ENCODE measurements at regions not wholly inside any gene's neighbourhood (a gene's known extent, or its start where the extent isn't known, plus 50 kb on each side); places are given as distances from the start of the nearest gene placed in this dataset.
"Not testable (repeated sequence)": the region's sequence is repeated elsewhere in the genome, so short reads cannot be mapped to it uniquely, and the experiment has no call there.

DNA sequence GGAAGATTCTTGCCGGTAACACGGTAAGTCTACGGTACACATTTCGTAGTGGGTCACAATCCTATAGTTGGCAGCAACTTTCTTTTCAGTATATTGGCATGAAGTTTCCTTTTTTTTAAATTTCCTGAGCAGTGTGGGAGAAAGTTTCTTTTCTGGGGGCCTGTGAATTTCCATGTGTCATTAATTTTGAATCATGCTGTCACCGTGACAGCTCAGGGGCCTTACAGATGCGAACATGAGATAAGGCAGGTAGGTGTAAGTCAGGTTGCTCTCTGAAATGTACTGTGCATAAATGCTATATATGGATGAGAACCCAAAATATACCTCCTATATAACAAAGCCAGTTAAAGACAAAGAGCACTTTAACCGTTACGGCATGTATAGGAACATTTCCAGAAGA, 65.4 kb upstream of the SEM1 start:
- WGBS, 5 donors: 83 to 90% (median 88%) methylated on average over 8 of the region's 8 CpGs

DNA sequence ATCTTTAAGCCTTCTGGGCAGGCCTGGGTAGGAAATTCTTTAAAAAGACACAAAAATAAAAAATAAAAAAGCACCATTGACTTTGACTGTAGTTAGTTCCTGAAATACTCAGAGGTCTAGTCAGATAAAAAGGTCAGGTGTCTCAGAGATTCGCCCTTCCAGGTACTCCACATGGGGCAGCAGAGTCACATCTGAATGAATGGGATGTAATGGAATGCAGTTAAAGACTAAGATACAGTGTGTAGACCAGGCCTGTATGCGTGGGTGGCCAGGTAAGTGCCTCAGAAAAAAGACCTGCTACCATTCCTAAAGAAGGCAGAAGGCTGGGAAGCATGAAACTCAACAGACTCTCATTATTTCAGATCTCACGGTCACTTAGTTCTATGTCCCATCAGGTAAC, 68.6 kb upstream of the SEM1 start:
- Histone ChIP-seq H3K27me3 (peaks cover 0 to 4% (median 0%) of the 10 kb centered on the region in 3 donors), H3K9me3 (no peaks in the 10 kb centered on the region), H3K4me1 (no peaks in the 10 kb centered on the region), H3K36me3 (no peaks in the 10 kb centered on the region), H3K27ac (no peak overlapping the region), H3K4me3 (no peak overlapping the region)
- TF ChIP-seq POLR2A (IDR thresholded peaks at IDR 0.05) (no peak), POLR2AphosphoS5 (IDR thresholded peaks at IDR 0.05) (no peak), EP300 (IDR thresholded peaks at IDR 0.05) (no peak)
- TF ChIP-seq, protein P1, sequence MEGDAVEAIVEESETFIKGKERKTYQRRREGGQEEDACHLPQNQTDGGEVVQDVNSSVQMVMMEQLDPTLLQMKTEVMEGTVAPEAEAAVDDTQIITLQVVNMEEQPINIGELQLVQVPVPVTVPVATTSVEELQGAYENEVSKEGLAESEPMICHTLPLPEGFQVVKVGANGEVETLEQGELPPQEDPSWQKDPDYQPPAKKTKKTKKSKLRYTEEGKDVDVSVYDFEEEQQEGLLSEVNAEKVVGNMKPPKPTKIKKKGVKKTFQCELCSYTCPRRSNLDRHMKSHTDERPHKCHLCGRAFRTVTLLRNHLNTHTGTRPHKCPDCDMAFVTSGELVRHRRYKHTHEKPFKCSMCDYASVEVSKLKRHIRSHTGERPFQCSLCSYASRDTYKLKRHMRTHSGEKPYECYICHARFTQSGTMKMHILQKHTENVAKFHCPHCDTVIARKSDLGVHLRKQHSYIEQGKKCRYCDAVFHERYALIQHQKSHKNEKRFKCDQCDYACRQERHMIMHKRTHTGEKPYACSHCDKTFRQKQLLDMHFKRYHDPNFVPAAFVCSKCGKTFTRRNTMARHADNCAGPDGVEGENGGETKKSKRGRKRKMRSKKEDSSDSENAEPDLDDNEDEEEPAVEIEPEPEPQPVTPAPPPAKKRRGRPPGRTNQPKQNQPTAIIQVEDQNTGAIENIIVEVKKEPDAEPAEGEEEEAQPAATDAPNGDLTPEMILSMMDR (IDR thresholded peaks at IDR 0.05): no peak
- 59 to 68% (median 61%) methylated on average over 3 of the region's 3 CpGs for WGBS, 5 donors
- intact Hi-C loops (cut with DNase I; ENCODE audit: low total_unique reads): no loop called here
- no peak for DNase-seq

More for the DNA sequence above, 65.4 kb upstream of the SEM1 start:
- no peaks in the 10 kb centered on the region for H3K9me3 ChIP-seq
- DNase-seq: no peak
- H3K27ac ChIP-seq: no peak overlapping the region
- no peak for TF ChIP-seq POLR2A (IDR thresholded peaks at IDR 0.05)
- no peak for TF ChIP-seq POLR2AphosphoS5 (IDR thresholded peaks at IDR 0.05)
- no peak for TF ChIP-seq EP300 (IDR thresholded peaks at IDR 0.05)
- TF ChIP-seq, protein P1 (IDR thresholded peaks at IDR 0.05): no peak
- no peak overlapping the region for H3K4me3 ChIP-seq
- no peaks in the 10 kb centered on the region for H3K36me3 ChIP-seq
- H3K4me1 ChIP-seq: no peaks in the 10 kb centered on the region
- peaks cover 0 to 4% (median 0%) of the 10 kb centered on the region in 3 donors for H3K27me3 ChIP-seq
- intact Hi-C loops (cut with DNase I; ENCODE audit: low total_unique reads): no loop called here

DNA sequence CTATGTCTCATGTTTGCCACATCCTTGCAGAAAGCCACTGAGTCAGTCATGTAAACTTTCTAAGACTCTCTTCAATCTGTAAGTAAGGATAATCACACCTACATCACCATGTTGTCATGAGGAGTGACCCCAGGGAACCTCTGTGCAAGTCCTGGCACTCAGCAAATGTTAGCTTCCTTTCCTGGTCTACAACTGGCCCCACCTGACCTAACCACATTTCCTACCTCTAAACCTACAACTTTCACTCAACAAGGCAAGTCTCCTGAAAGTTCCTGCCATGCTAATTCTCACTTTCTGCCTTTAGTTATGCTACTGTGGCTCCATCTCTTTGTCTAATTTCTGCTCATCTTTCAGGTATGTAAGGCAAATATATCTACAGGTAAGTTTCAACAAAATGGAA, 72.3 kb upstream of the SEM1 start:
- no peaks in the 10 kb centered on the region for H3K36me3 ChIP-seq
- no peaks in the 10 kb centered on the region for H3K9me3 ChIP-seq
- peaks cover 0 to under 1% (median 0%) of the 10 kb centered on the region in 3 donors for H3K27me3 ChIP-seq
- no peak for DNase-seq
- H3K4me3 ChIP-seq: no peak overlapping the region
- no peaks in the 10 kb centered on the region for H3K4me1 ChIP-seq
- H3K27ac ChIP-seq: no peak overlapping the region
- intact Hi-C loops (cut with DNase I; ENCODE audit: low total_unique reads): no loop called here
- no peak for TF ChIP-seq POLR2A (IDR thresholded peaks at IDR 0.05)
- no peak for TF ChIP-seq POLR2AphosphoS5 (IDR thresholded peaks at IDR 0.05)
- TF ChIP-seq, protein P1 (IDR thresholded peaks at IDR 0.05): no peak
- TF ChIP-seq EP300 (IDR thresholded peaks at IDR 0.05): no peak

DNA sequence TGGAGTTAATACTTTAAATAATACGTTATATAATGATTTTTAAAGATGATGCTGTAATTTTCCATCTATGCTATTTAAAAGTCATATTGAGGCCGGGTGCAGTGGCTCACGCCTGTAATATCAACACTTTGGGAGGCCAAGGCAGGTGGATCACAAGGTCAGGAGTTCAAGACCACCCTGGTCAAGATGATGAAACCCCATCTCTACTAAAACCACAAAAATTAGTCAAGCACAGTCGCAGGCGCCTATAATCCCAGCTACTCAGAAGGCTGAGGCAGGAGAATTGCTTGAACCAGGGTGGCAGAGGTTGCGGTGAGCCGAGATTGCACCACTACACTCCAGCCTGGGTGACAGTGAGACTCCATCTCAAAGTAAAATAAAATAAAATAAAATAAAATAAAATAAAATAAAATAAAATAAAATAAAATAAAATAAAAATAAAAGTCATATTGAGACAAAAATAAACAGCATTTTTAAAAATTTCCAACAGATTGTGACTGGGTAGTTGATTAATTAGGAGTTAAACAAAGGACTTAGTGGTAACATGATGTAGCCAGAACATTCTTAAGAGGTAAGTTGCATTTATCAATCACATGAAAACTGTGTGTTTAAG, 73.1 kb upstream of the SEM1 start:
- DNase-seq; H3K36me3 ChIP-seq; H3K27ac ChIP-seq; H3K9me3 ChIP-seq; H3K4me1 ChIP-seq; intact Hi-C loops (cut with DNase I; ENCODE audit: low total_unique reads); H3K27me3 ChIP-seq; H3K4me3 ChIP-seq: not testable (repeated sequence)
- 71 to 83% (median 76%) methylated on average over 7 of the region's 7 CpGs for WGBS, 5 donors

DNA sequence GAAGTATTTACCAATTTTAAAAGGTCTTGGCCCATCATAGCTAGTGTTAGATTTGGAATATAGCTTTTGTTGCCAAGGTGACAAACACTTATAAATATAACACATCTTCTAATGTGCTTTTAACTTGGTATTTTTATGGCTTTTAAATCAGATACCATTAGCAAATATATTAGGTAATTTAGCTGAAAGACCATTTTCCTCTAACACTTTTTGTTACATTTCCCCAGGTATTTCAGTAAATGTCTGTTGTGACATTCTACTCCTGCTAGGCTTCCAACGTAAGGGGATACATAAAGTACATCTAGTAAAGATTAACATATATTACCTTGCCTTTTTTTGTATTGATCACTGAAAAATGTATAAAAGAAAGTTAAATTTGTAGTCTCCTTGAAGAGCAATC, 75.0 kb upstream of the SEM1 start:
- Histone ChIP-seq H3K27me3 (no peaks in the 10 kb centered on the region), H3K4me3 (no peak overlapping the region), H3K27ac (no peak overlapping the region), H3K36me3 (no peaks in the 10 kb centered on the region), H3K4me1 (no peaks in the 10 kb centered on the region), H3K9me3 (no peaks in the 10 kb centered on the region)
- intact Hi-C loops (cut with DNase I; ENCODE audit: low total_unique reads): no loop called here
- 72 to 79% (median 76%) methylated on average over 1 of the region's 1 CpG for WGBS, 5 donors
- TF ChIP-seq POLR2AphosphoS5 (IDR thresholded peaks at IDR 0.05) (no peak), EP300 (IDR thresholded peaks at IDR 0.05) (no peak), POLR2A (IDR thresholded peaks at IDR 0.05) (no peak)
- TF ChIP-seq, protein P1 (IDR thresholded peaks at IDR 0.05): no peak
- DNase-seq: no peak

Measured in stomach (tissue), 8 donors.